GM23248 (cell line): ENCODE measurements at regions not wholly inside any gene's neighbourhood (a gene's known extent, or its start where the extent isn't known, plus 50 kb on each side); places are given as distances from the start of the nearest gene placed in this dataset.
A peak's percentile ranks its signal among the peaks of the same experiment; 100 is the strongest.

Source experiments
- DNase-seq: peaks from one replicate; pipeline ENCODE4 v3.0.0-alpha.2; 2015
- H2AFZ ChIP-seq: fragments of 200-600 bp; sonication (generic); 2 replicates; pipeline ENCODE4 v1.6.1; 2016; ENCODE audit warnings: antibody characterized with exemption
- H3F3A ChIP-seq: fragments of 200-600 bp; sonication (generic); 2 replicates; pipeline ENCODE4 v1.6.1; 2016; ENCODE audit warnings: mild to moderate bottlenecking, antibody characterized with exemption, mixed run types; ENCODE audit not compliant: insufficient read depth
- H3K27ac ChIP-seq: fragments of 200-600 bp; sonication (generic); 2 replicates; pipeline ENCODE4 v1.5.1; 2016; ENCODE audit warnings: mild to moderate bottlenecking
- H3K27me3 ChIP-seq: fragments of 200-600 bp; sonication (generic); replicated peaks from 2 replicates; pipeline ENCODE4 v1.6.1; 2016; ENCODE audit warnings: mild to moderate bottlenecking; ENCODE audit not compliant: insufficient read depth
- H3K36me3 ChIP-seq: fragments of 200-600 bp; sonication (generic); 2 replicates; pipeline ENCODE4 v1.6.1; 2016; ENCODE audit warnings: low read depth, mild to moderate bottlenecking
- H3K4me1 ChIP-seq: fragments of 200-600 bp; sonication (generic); 2 replicates; pipeline ENCODE4 v1.6.1; 2016; ENCODE audit warnings: mild to moderate bottlenecking; ENCODE audit not compliant: insufficient read depth
- H3K4me2 ChIP-seq: fragments of 200-600 bp; sonication (generic); one replicate; pipeline ENCODE4 v1.6.1; 2016; ENCODE audit warnings: mild to moderate bottlenecking; ENCODE audit not compliant: unreplicated experiment
- H3K4me3 ChIP-seq: fragments of 200-600 bp; sonication (generic); 2 replicates; pipeline ENCODE4 v1.5.1; 2016; ENCODE audit warnings: mild to moderate bottlenecking
- H3K79me2 ChIP-seq: fragments of 200-600 bp; sonication (generic); 2 replicates; pipeline ENCODE4 v1.6.1; 2016; ENCODE audit warnings: mild to moderate bottlenecking; ENCODE audit not compliant: insufficient read depth
- H3K9ac ChIP-seq: fragments of 200-600 bp; sonication (generic); 2 replicates; pipeline ENCODE4 v1.6.1; 2016; ENCODE audit warnings: mild to moderate bottlenecking
- H3K9me2 ChIP-seq: fragments of 200-600 bp; sonication (generic); 2 replicates; pipeline ENCODE4 v1.6.1; 2016; ENCODE audit warnings: mixed run types, mild to moderate bottlenecking, moderate library complexity; ENCODE audit not compliant: insufficient read depth
- H3K9me3 ChIP-seq: fragments of 200-600 bp; sonication (generic); one replicate; pipeline ENCODE4 v1.6.1; 2017; ENCODE audit warnings: low read depth
- H4K20me1 ChIP-seq: fragments of 200-600 bp; sonication (generic); 2 replicates; pipeline ENCODE4 v1.6.0; 2016; ENCODE audit not compliant: insufficient read depth
- EZH2 ChIP-seq: fragments of 200-600 bp; sonication (generic); IDR thresholded peaks from 2 replicates; pipeline ENCODE4 v1.6.1; 2018; ENCODE audit warnings: antibody characterized with exemption, mild to moderate bottlenecking; ENCODE audit not compliant: insufficient read depth, poor library complexity, severe bottlenecking
- EZH2phosphoT487 ChIP-seq: fragments of 200-600 bp; sonication (generic); IDR thresholded peaks from 2 replicates; pipeline ENCODE4 v1.6.1; 2018; ENCODE audit warnings: antibody characterized with exemption, moderate library complexity, mild to moderate bottlenecking, low read depth; ENCODE audit not compliant: insufficient read depth
- WGBS, 2 experiments: methylation state at CpG; one replicate each; pipeline ENCODE4 v1.1.6; 2015 to 2017; ENCODE audit warnings: low lambda C conversion rate in 2 of 2, low coverage in 1 of 2; ENCODE audit errors: missing lambda C conversion rate in 2 of 2; 5-methylcytosine and 5-hydroxymethylcytosine counted together
- in situ Hi-C: fragments of 300-500 bp; cut with MboI; formaldehyde crosslinking; loops from 2 replicates; pipeline ENCODE4 v1.15.0; 2020

GRCh38 chr15:26103002-26103404, 239.9 kb upstream of the ATP10A start:
- Histone ChIP-seq H3K27me3 (no peaks in the 10 kb centered on the region), H3K9me3 (no peaks in the 10 kb centered on the region), H3K36me3 (no peaks in the 10 kb centered on the region), H3K4me1 (peaks cover 7% of the 10 kb centered on the region; the same call in 1 of the 2 replicates), H3K4me3 (peak overlapping the region; percentile 42), H4K20me1 (no peaks in the 10 kb centered on the region), H3K4me2 (peak overlapping the region; percentile 31), H3F3A (no peaks in the 10 kb centered on the region), H3K79me2 (no peaks in the 10 kb centered on the region), H3K9ac (no peak overlapping the region), H3K27ac (no peak overlapping the region), H2AFZ (peak overlapping the region; percentile 46; the same call in 1 of the 2 replicates), H3K9me2 (no peaks in the 10 kb centered on the region)
- peak; percentile 76 for DNase-seq
- in situ Hi-C loops: no loop called here
- WGBS, 2 experiments: 28 to 30% methylated on average over 7 of the region's 7 CpGs
- TF ChIP-seq EZH2phosphoT487 (no peak), EZH2 (no peak)

DNA sequence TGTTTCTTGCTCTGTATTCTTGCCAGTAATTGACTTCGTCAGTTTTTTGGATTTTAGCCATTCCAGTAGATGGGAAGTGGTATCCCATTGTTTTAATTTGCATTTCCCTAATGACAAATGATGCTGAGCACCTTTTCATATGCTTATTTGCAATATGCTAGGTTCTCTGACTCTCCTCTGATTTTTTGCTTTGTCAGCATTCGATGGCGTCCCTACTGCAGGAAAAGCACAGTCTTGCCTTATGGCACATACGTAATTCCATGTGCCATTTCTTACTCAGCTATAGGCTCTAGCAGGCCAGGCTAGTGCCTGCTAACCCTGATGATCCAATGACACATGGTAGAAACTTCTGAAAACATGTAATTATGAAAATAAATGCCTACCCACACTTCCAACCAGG, 239.2 kb upstream of the ATP10A start:
- Histone ChIP-seq H3K27me3 (no peaks in the 10 kb centered on the region), H3K79me2 (no peaks in the 10 kb centered on the region), H2AFZ (0 out of 2 replicates have a peak overlapping the region, but pooled peaks have one; percentile 46), H3K9me3 (no peaks in the 10 kb centered on the region), H3K36me3 (no peaks in the 10 kb centered on the region), H3K27ac (no peak overlapping the region), H3K4me1 (peaks cover 7% of the 10 kb centered on the region; the same call in 1 of the 2 replicates), H3K9ac (no peak overlapping the region), H3K4me3 (no peak overlapping the region), H3K9me2 (no peaks in the 10 kb centered on the region), H4K20me1 (no peaks in the 10 kb centered on the region), H3F3A (no peaks in the 10 kb centered on the region), H3K4me2 (no peak overlapping the region)
- WGBS, 2 experiments: 79 to 92% methylated on average over 4 of the region's 4 CpGs
- in situ Hi-C loops: no loop called here
- TF ChIP-seq EZH2 (no peak), EZH2phosphoT487 (no peak)
- DNase-seq: no peak

- no peak for DNase-seq
- Histone ChIP-seq H3K27me3 (no peaks in the 10 kb centered on the region), H3K27ac (no peak overlapping the region), H2AFZ (no peak overlapping the region), H3K9me3 (no peaks in the 10 kb centered on the region), H3F3A (no peaks in the 10 kb centered on the region), H3K9me2 (no peaks in the 10 kb centered on the region), H4K20me1 (no peaks in the 10 kb centered on the region), H3K36me3 (no peaks in the 10 kb centered on the region), H3K4me3 (no peak overlapping the region), H3K79me2 (no peaks in the 10 kb centered on the region), H3K4me1 (peaks cover 7% of the 10 kb centered on the region; the same call in 1 of the 2 replicates), H3K4me2 (no peak overlapping the region), H3K9ac (no peak overlapping the region)
- TF ChIP-seq EZH2phosphoT487 (no peak), EZH2 (no peak)
- 92 to 93% methylated on average over 3 of the region's 3 CpGs for WGBS, 2 experiments
- in situ Hi-C loops: no loop called here
These were observed 238.3 kb upstream of the ATP10A start for GRCh38 chr15:26101443-26101842.

GRCh38 chr15:26098801-26099200, 235.7 kb upstream of the ATP10A start:
- no peaks in the 10 kb centered on the region for H3K36me3 ChIP-seq
- 69 to 73% methylated on average over 3 of the region's 3 CpGs for WGBS, 2 experiments
- no peaks in the 10 kb centered on the region for H3K27me3 ChIP-seq
- in situ Hi-C loops: no loop called here
- H3K4me3 ChIP-seq: no peak overlapping the region
- no peak for DNase-seq
- H2AFZ ChIP-seq: no peak overlapping the region
- H3K4me1 ChIP-seq: peaks cover 7% of the 10 kb centered on the region; the same call in 1 of the 2 replicates
- H3K9me3 ChIP-seq: no peaks in the 10 kb centered on the region
- no peaks in the 10 kb centered on the region for H4K20me1 ChIP-seq
- TF ChIP-seq EZH2phosphoT487 (no peak), EZH2 (no peak)
- no peak overlapping the region for H3K4me2 ChIP-seq
- H3K9ac ChIP-seq: no peak overlapping the region
- H3F3A ChIP-seq: no peaks in the 10 kb centered on the region
- H3K79me2 ChIP-seq: no peaks in the 10 kb centered on the region
- no peaks in the 10 kb centered on the region for H3K9me2 ChIP-seq
- H3K27ac ChIP-seq: no peak overlapping the region

GRCh38 chr15:26097216-26097615, 234.1 kb upstream of the ATP10A start:
- Histone ChIP-seq H2AFZ (no peak overlapping the region), H3K9me3 (no peaks in the 10 kb centered on the region), H3K27ac (no peak overlapping the region), H3K4me3 (no peak overlapping the region), H3K27me3 (no peaks in the 10 kb centered on the region), H3K4me1 (no peaks in the 10 kb centered on the region), H3K79me2 (no peaks in the 10 kb centered on the region), H4K20me1 (no peaks in the 10 kb centered on the region), H3K9ac (no peak overlapping the region), H3K9me2 (no peaks in the 10 kb centered on the region), H3K36me3 (no peaks in the 10 kb centered on the region), H3F3A (no peaks in the 10 kb centered on the region), H3K4me2 (no peak overlapping the region)
- WGBS, 2 experiments: 74 to 83% methylated on average over 6 of the region's 6 CpGs
- in situ Hi-C loops: no loop called here
- TF ChIP-seq EZH2 (no peak), EZH2phosphoT487 (no peak)
- DNase-seq: no peak
